BE2C (cell line): ENCODE measurements at regions not wholly inside any gene's neighbourhood (a gene's known extent, or its start where the extent isn't known, plus 50 kb on each side); places are given as distances from the start of the nearest gene placed in this dataset.

Experiments used
- DNase-seq: peaks from one replicate; pipeline ENCODE4 v3.0.0-alpha.2; 2020
- H3K27me3 ChIP-seq: fragments of 250-450 bp; sonication (Bioruptor Pico); 2 replicates; pipeline ENCODE4 v1.5.1; 2020; ENCODE audit warnings: mild to moderate bottlenecking
- H3K36me3 ChIP-seq: fragments of 250-450 bp; sonication (Bioruptor Pico); 2 replicates; pipeline ENCODE4 v1.5.1; 2020; ENCODE audit warnings: mild to moderate bottlenecking
- H3K4me1 ChIP-seq: fragments of 250-450 bp; sonication (Bioruptor Pico); 2 replicates; pipeline ENCODE4 v1.5.1; 2020
- H3K4me3 ChIP-seq: 2 replicates; pipeline ENCODE4 v1.5.1; 2011; ENCODE audit warnings: low read depth, low read length
- H3K9me3 ChIP-seq: fragments of 250-450 bp; sonication (Bioruptor Pico); 2 replicates; pipeline ENCODE4 v1.5.1; 2020
- TF ChIP-seq, protein P1 (sequence below): IDR thresholded peaks from 2 replicates; pipeline ENCODE4 v1.5.1; 2012; ENCODE audit warnings: mild to moderate bottlenecking, low read depth, low read length

DNA sequence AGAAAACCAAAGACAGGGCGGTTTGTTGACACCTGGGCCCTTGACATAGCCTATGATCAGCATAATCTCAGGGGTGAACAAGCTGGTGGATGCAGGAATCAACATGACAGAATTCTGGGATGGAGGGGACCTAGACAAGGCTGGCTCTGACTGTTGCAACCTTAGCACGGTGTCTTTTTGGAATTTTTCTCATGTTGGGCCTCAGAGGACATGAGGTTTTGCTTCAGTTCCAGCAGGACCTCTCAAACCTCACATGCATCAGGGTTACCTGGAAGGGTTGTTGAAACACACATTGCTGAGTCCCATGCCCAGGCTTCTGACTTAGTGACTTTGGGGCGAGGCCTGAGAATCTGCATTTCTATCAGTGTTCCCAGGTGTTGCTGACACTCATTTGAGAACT, 345.6 kb upstream of the B3GAT1 start:
- no peaks in the 10 kb centered on the region for H3K4me1 ChIP-seq

DNA sequence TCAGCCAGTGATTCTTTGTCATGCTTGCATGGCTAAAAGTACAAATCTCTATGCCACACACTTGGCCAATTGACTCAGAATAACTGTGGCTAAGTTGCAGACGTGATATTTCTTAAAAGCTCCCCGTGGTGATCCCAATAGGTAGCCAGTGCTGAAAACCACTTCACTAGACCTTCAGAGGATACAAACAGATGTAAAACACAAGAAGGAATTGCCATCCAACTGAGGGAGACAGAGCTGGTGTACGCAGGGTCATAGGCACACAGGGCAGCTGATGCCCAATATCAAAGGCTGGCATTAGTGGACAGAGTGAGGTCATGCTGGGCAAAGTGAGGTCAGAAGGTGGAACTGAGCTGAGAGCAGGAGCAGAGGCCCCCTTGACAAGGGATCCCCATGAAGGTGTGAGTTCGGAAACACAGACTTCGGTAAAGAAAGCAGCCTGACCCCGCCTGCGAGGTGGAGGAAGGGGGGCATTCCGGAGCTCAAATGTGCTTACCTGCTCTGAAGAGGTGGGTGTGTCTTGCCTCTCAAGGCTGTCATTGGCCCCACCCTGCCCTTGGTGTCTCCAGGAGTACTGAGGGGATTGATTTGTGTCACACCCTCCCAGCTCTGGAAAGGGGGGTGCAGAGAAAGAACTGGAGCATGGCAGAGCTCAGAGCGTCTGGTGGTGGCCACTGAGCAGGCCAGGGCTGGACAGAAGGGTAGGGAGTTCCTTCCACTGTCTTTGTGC, 344.9 kb upstream of the B3GAT1 start:
- Histone ChIP-seq H3K36me3 (no peaks in the 10 kb centered on the region), H3K27me3 (0 out of 2 replicates have a peak, but pooled peaks cover 7% of the 10 kb centered on the region), H3K4me1 (no peaks in the 10 kb centered on the region), H3K4me3 (no peak overlapping the region), H3K9me3 (no peaks in the 10 kb centered on the region)
- TF ChIP-seq, protein P1, sequence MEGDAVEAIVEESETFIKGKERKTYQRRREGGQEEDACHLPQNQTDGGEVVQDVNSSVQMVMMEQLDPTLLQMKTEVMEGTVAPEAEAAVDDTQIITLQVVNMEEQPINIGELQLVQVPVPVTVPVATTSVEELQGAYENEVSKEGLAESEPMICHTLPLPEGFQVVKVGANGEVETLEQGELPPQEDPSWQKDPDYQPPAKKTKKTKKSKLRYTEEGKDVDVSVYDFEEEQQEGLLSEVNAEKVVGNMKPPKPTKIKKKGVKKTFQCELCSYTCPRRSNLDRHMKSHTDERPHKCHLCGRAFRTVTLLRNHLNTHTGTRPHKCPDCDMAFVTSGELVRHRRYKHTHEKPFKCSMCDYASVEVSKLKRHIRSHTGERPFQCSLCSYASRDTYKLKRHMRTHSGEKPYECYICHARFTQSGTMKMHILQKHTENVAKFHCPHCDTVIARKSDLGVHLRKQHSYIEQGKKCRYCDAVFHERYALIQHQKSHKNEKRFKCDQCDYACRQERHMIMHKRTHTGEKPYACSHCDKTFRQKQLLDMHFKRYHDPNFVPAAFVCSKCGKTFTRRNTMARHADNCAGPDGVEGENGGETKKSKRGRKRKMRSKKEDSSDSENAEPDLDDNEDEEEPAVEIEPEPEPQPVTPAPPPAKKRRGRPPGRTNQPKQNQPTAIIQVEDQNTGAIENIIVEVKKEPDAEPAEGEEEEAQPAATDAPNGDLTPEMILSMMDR, result no peak
- DNase-seq, result no peak

More for the DNA sequence above, 345.6 kb upstream of the B3GAT1 start:
- Histone ChIP-seq H3K36me3 (no peaks in the 10 kb centered on the region), H3K9me3 (no peaks in the 10 kb centered on the region), H3K4me3 (no peak overlapping the region), H3K27me3 (0 out of 2 replicates have a peak, but pooled peaks cover 7% of the 10 kb centered on the region)
- DNase-seq, result no peak
- TF ChIP-seq, protein P1, result no peak

GRCh38 chr11:134755535-134755934, 343.5 kb upstream of the B3GAT1 start:
- Histone ChIP-seq H3K4me3 (no peak overlapping the region), H3K4me1 (no peaks in the 10 kb centered on the region), H3K27me3 (0 out of 2 replicates have a peak, but pooled peaks cover 7% of the 10 kb centered on the region), H3K9me3 (no peaks in the 10 kb centered on the region), H3K36me3 (no peaks in the 10 kb centered on the region)
- TF ChIP-seq, protein P1, result no peak
- no peak for DNase-seq

- H3K9me3 ChIP-seq, result no peaks in the 10 kb centered on the region
- DNase-seq, result no peak
These were observed 342.6 kb upstream of the B3GAT1 start for GRCh38 chr11:134754521-134755198.

GRCh38 chr11:134753771-134754520, 341.9 kb upstream of the B3GAT1 start:
- Histone ChIP-seq H3K27me3 (0 out of 2 replicates have a peak, but pooled peaks cover 7% of the 10 kb centered on the region), H3K4me3 (no peak overlapping the region), H3K4me1 (no peaks in the 10 kb centered on the region), H3K9me3 (no peaks in the 10 kb centered on the region), H3K36me3 (no peaks in the 10 kb centered on the region)
- TF ChIP-seq, protein P1, result no peak
- no peak for DNase-seq

More at GRCh38 chr11:134754521-134755198, 342.6 kb upstream of the B3GAT1 start:
- H3K4me1 ChIP-seq, result no peaks in the 10 kb centered on the region
- H3K4me3 ChIP-seq, result no peak overlapping the region
- H3K27me3 ChIP-seq, result 0 out of 2 replicates have a peak, but pooled peaks cover 7% of the 10 kb centered on the region
- TF ChIP-seq, protein P1, result no peak
- no peaks in the 10 kb centered on the region for H3K36me3 ChIP-seq
